ENCODE measurements at regions not wholly inside any gene's neighbourhood (a gene's known extent, or its start where the extent isn't known, plus 50 kb on each side); places are given as distances from the start of the nearest gene placed in this dataset.

- intact Hi-C loops (cut with micrococcal nuclease) = no loop called here
- no TSS peak for BruUV-seq (replicated peaks)
- no peak for DNase-seq
- H3K79me2 ChIP-seq (ENCODE audit: low read length) = no peaks in the 10 kb centered on the region
- H3K4me1 ChIP-seq (ENCODE audit: insufficient read depth, low read length) = no peaks in the 10 kb centered on the region
- H3K9me2 ChIP-seq (replicated peaks; ENCODE audit: low read length) = no peaks in the 10 kb centered on the region
- peaks cover 39% of the 10 kb centered on the region for H3K27me3 ChIP-seq (ENCODE audit: low read length)
- H3K27ac ChIP-seq (ENCODE audit: low read length) = no peak overlapping the region
- no peaks in the 10 kb centered on the region for H3K9me3 ChIP-seq (ENCODE audit: low read length)
- no peaks in the 10 kb centered on the region for H3F3A ChIP-seq (ENCODE audit: low read length, unreplicated experiment)
- ChIA-PET POLR2A (ENCODE audit: unreplicated experiment) (no interaction called here), CTCF (no interaction called here)
- no peaks in the 10 kb centered on the region for H3K36me3 ChIP-seq (ENCODE audit: low read depth, low read length)
- H3K4me3 ChIP-seq (ENCODE audit: low read length) = no peak overlapping the region
- TF ChIP-seq EZH2phosphoT487 (IDR thresholded peaks at IDR 0.05; ENCODE audit: borderline replicate concordance, low read length) (no peak), EZH2 (IDR thresholded peaks at IDR 0.05; ENCODE audit: low read length, unreplicated experiment) (no peak), CTCF (conservative IDR thresholded peaks at IDR 0.05; ENCODE audit: low read depth, low read length) (no peak)
- no peak overlapping the region for H3K4me2 ChIP-seq (ENCODE audit: low read length)
- H4K20me1 ChIP-seq (ENCODE audit: low read length) = no peaks in the 10 kb centered on the region
- no peak overlapping the region for H2AFZ ChIP-seq (ENCODE audit: low read length)
- no peak overlapping the region for H3K9ac ChIP-seq (ENCODE audit: low read length)
- ATAC-seq = no peak
These were observed 159.3 kb upstream of the LMO4 start for GRCh38 chr1:87169263-87169910.

GRCh38 chr1:87170157-87170556, 158.5 kb upstream of the LMO4 start:
- no peak for TF ChIP-seq CTCF (conservative IDR thresholded peaks at IDR 0.05; ENCODE audit: low read depth, low read length)
- no peak for TF ChIP-seq EZH2phosphoT487 (IDR thresholded peaks at IDR 0.05; ENCODE audit: borderline replicate concordance, low read length)
- TF ChIP-seq EZH2 (IDR thresholded peaks at IDR 0.05; ENCODE audit: low read length, unreplicated experiment) = no peak
- BruUV-seq (replicated peaks) = no TSS peak
- Histone ChIP-seq H3K36me3 (ENCODE audit: low read depth, low read length) (no peaks in the 10 kb centered on the region), H4K20me1 (ENCODE audit: low read length) (no peaks in the 10 kb centered on the region), H3K4me3 (ENCODE audit: low read length) (no peak overlapping the region), H3K79me2 (ENCODE audit: low read length) (no peaks in the 10 kb centered on the region), H3K27ac (ENCODE audit: low read length) (no peak overlapping the region), H3K9me2 (replicated peaks; ENCODE audit: low read length) (no peaks in the 10 kb centered on the region), H3K4me2 (ENCODE audit: low read length) (no peak overlapping the region), H3F3A (ENCODE audit: low read length, unreplicated experiment) (no peaks in the 10 kb centered on the region), H3K9me3 (ENCODE audit: low read length) (no peaks in the 10 kb centered on the region), H2AFZ (ENCODE audit: low read length) (no peak overlapping the region), H3K27me3 (ENCODE audit: low read length) (peaks cover 44% of the 10 kb centered on the region), H3K4me1 (ENCODE audit: insufficient read depth, low read length) (no peaks in the 10 kb centered on the region), H3K9ac (ENCODE audit: low read length) (no peak overlapping the region)
- ChIA-PET CTCF (no interaction called here), POLR2A (ENCODE audit: unreplicated experiment) (no interaction called here)
- no peak for DNase-seq
- intact Hi-C loops (cut with micrococcal nuclease) = no loop called here
- no peak for ATAC-seq

DNA sequence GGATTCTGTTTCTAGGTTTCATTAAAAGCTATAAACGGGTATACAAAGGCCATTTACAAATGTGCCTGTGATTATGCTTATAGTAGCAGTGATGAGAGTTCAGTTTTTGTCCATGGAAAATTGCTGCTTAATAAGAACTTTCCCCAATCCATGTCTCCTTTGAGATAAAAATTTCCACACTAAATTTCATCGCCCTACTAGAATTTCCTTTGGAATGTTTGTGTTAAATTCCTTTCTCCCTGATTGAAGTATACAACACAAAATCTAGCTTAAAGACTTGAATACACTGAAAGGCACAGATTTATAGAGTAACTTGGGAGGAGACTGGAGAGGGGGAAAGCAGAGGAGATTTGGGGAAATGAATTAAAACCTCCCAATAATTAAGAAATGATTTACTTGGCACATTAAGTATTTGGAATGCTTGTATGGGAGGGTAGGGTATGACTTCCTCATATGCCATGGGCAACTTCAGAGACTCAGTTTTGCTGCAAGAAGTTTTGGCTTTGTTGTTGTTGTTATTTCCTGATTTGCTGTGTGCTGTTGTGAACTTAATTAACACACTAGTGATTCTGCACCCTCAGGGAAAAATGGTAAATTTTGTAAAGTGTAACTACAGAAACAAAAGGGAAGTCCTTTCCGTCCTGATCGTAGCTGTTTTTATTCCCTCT, 157.6 kb upstream of the LMO4 start:
- Histone ChIP-seq H3K4me1 (ENCODE audit: insufficient read depth, low read length) (no peaks in the 10 kb centered on the region), H3K4me3 (ENCODE audit: low read length) (no peak overlapping the region), H3K79me2 (ENCODE audit: low read length) (no peaks in the 10 kb centered on the region), H3K4me2 (ENCODE audit: low read length) (no peak overlapping the region), H3K9me2 (replicated peaks; ENCODE audit: low read length) (no peaks in the 10 kb centered on the region), H3K36me3 (ENCODE audit: low read depth, low read length) (no peaks in the 10 kb centered on the region), H3F3A (ENCODE audit: low read length, unreplicated experiment) (no peaks in the 10 kb centered on the region), H3K9me3 (ENCODE audit: low read length) (no peaks in the 10 kb centered on the region), H3K27ac (ENCODE audit: low read length) (no peak overlapping the region), H3K9ac (ENCODE audit: low read length) (no peak overlapping the region), H4K20me1 (ENCODE audit: low read length) (no peaks in the 10 kb centered on the region), H3K27me3 (ENCODE audit: low read length) (peaks cover 38% of the 10 kb centered on the region), H2AFZ (ENCODE audit: low read length) (no peak overlapping the region)
- no TSS peak for BruUV-seq (replicated peaks)
- ATAC-seq (no peak), DNase-seq (no peak)
- ChIA-PET POLR2A (ENCODE audit: unreplicated experiment) (no interaction called here), CTCF (no interaction called here)
- intact Hi-C loops (cut with micrococcal nuclease) = no loop called here
- no peak for TF ChIP-seq EZH2phosphoT487 (IDR thresholded peaks at IDR 0.05; ENCODE audit: borderline replicate concordance, low read length)
- no peak for TF ChIP-seq EZH2 (IDR thresholded peaks at IDR 0.05; ENCODE audit: low read length, unreplicated experiment)
- no peak for TF ChIP-seq CTCF (conservative IDR thresholded peaks at IDR 0.05; ENCODE audit: low read depth, low read length)
